Liver (tissue), 8 donors: ENCODE measurements at regions not wholly inside any gene's neighbourhood (a gene's known extent, or its start where the extent isn't known, plus 50 kb on each side); places are given as distances from the start of the nearest gene placed in this dataset.

ENCODE experiments used
- DNase-seq: peaks from one replicate; pipeline ENCODE4 v3.0.0-alpha.2; 2017; ENCODE audit warnings: low spot score
- H3K27ac ChIP-seq, 2 donors: one replicate each; pipeline ENCODE4 v1.7.0; 2013; ENCODE audit warnings: inconsistent platforms in 2 of 2, low read length in 2 of 2, control low read depth in 1 of 2, low read depth in 1 of 2, mild to moderate bottlenecking in 1 of 2
- H3K27me3 ChIP-seq, 4 donors: one replicate each; pipeline versions ENCODE4 v1.6.1 to v1.7.0; 2013; ENCODE audit warnings: low read length in 3 of 4, inconsistent platforms in 1 of 4, mild to moderate bottlenecking in 1 of 4, moderate library complexity in 1 of 4; ENCODE audit not compliant: control insufficient read depth in 4 of 4, insufficient read depth in 4 of 4
- H3K36me3 ChIP-seq, 4 donors: one replicate each; pipeline versions ENCODE4 v1.6.1 to v1.7.0; 2013; ENCODE audit warnings: low read length in 3 of 4, mild to moderate bottlenecking in 3 of 4, low read depth in 1 of 4, moderate library complexity in 1 of 4; ENCODE audit not compliant: control insufficient read depth in 4 of 4, insufficient read depth in 3 of 4
- H3K4me1 ChIP-seq, 4 donors: one replicate each; pipeline versions ENCODE4 v1.6.1 to v1.7.0; 2013; ENCODE audit warnings: low read length in 3 of 4, mild to moderate bottlenecking in 3 of 4, moderate library complexity in 1 of 4; ENCODE audit not compliant: control insufficient read depth in 4 of 4, insufficient read depth in 4 of 4
- H3K4me3 ChIP-seq, 3 donors: one replicate each; pipeline versions ENCODE4 v1.6.1 to v1.7.0; 2013; ENCODE audit warnings: low read length in 3 of 3, control low read depth in 1 of 3, low read depth in 1 of 3, mild to moderate bottlenecking in 1 of 3
- H3K9ac ChIP-seq, 2 donors: one replicate each; pipeline ENCODE4 v1.7.0; 2013; ENCODE audit warnings: low read length in 2 of 2, mild to moderate bottlenecking in 2 of 2, moderate library complexity in 2 of 2, control low read depth in 1 of 2, low read depth in 1 of 2
- H3K9me3 ChIP-seq, 4 donors: one replicate each; pipeline versions ENCODE4 v1.6.1 to v1.7.0; 2013; ENCODE audit warnings: low read length in 3 of 4; ENCODE audit not compliant: control insufficient read depth in 4 of 4
- ATF3 ChIP-seq: IDR thresholded peaks from 2 replicates; pipeline ENCODE4 v1.6.1; 2016; ENCODE audit warnings: antibody characterized with exemption
- CTCF ChIP-seq: fragments of 150-350 bp; IDR thresholded peaks from 2 replicates; pipeline ENCODE4 v1.5.1; 2017; ENCODE audit warnings: improper control_type of control experiment, low read depth, low read length; ENCODE audit not compliant: missing input control
- EGR1 ChIP-seq, 2 donors: IDR thresholded peaks; 2 replicates each; pipeline ENCODE4 v1.6.1; 2016 to 2018; ENCODE audit warnings: antibody characterized with exemption in 2 of 2, low read depth in 2 of 2
- FOXA2 ChIP-seq: IDR thresholded peaks from 2 replicates; pipeline ENCODE4 v1.6.1; 2016; ENCODE audit warnings: antibody characterized with exemption
- HNF4A ChIP-seq, 2 donors: conservative IDR thresholded peaks; 2 replicates each; pipeline ENCODE4 v1.6.1; 2016; ENCODE audit warnings: antibody characterized with exemption in 2 of 2, mild to moderate bottlenecking in 2 of 2
- HNF4G ChIP-seq: IDR thresholded peaks from 2 replicates; pipeline ENCODE4 v1.6.1; 2016; ENCODE audit warnings: antibody characterized with exemption
- JUND ChIP-seq, 2 donors: IDR thresholded peaks; 2 replicates each; pipeline ENCODE4 v1.6.1; 2016; ENCODE audit warnings: antibody characterized with exemption in 2 of 2
- MAX ChIP-seq: IDR thresholded peaks from 2 replicates; pipeline ENCODE4 v1.6.1; 2016; ENCODE audit warnings: antibody characterized with exemption
- NR2F2 ChIP-seq: IDR thresholded peaks from 2 replicates; pipeline ENCODE4 v1.6.1; 2016; ENCODE audit warnings: antibody characterized with exemption
- RAD21 ChIP-seq, 2 donors: IDR thresholded peaks; 2 replicates each; pipeline ENCODE4 v1.6.1; 2016; ENCODE audit warnings: antibody characterized with exemption in 2 of 2, mild to moderate bottlenecking in 2 of 2
- REST ChIP-seq: IDR thresholded peaks from 2 replicates; pipeline ENCODE4 v1.6.1; 2016; ENCODE audit warnings: antibody characterized with exemption, mild to moderate bottlenecking
- RXRA ChIP-seq, 2 donors: IDR thresholded peaks; 2 replicates each; pipeline ENCODE4 v1.6.1; 2017 to 2018; ENCODE audit warnings: antibody characterized with exemption in 2 of 2, mild to moderate bottlenecking in 1 of 2
- TAF1 ChIP-seq: conservative IDR thresholded peaks from 2 replicates; pipeline ENCODE4 v1.6.1; 2016; ENCODE audit warnings: antibody characterized with exemption, mild to moderate bottlenecking
- YY1 ChIP-seq: IDR thresholded peaks from 2 replicates; pipeline ENCODE4 v1.6.1; 2016; ENCODE audit warnings: antibody characterized with exemption, mild to moderate bottlenecking
- ZBTB33 ChIP-seq: IDR thresholded peaks from 2 replicates; pipeline ENCODE4 v1.6.1; 2016; ENCODE audit warnings: antibody characterized with exemption
- WGBS: extraction: QIAGEN DNeasy Blood & Tissue Kit; methylation state at CpG from one replicate; pipeline ENCODE4 v1.1.7; 2013; 5-methylcytosine and 5-hydroxymethylcytosine counted together
- donor health status: healthy.
- donor health status: healthy.
- donor health status: healthy.
- donor health status: healthy.
- donor health status: healthy.

- no peak overlapping the region for H3K9ac ChIP-seq
Measured at GRCh38 chr6:137989664-137990063, 117.6 kb downstream of the PERP start.

GRCh38 chr6:137995371-137995770 lies 111.8 kb downstream of the PERP start:
- no peak overlapping the region for H3K9ac ChIP-seq
- DNase-seq, result no peak
- H3K27me3 ChIP-seq, result no peaks in the 10 kb centered on the region
- peaks cover 0 to 2% (median 0%) of the 10 kb centered on the region in 4 donors for H3K36me3 ChIP-seq
- WGBS, result 74% methylated on average over 1 of the region's 1 CpG
- H3K9me3 ChIP-seq, result peaks cover 0 to 6% (median 1%) of the 10 kb centered on the region in 4 donors
- no peak overlapping the region for H3K27ac ChIP-seq
- H3K4me3 ChIP-seq, result no peak overlapping the region
- no peaks in the 10 kb centered on the region for H3K4me1 ChIP-seq
- TF ChIP-seq NR2F2, result no peak
- no peak for TF ChIP-seq JUND (IDR thresholded peaks at IDR 0.05)
- no peak for TF ChIP-seq TAF1
- no peak for TF ChIP-seq HNF4A (conservative IDR thresholded peaks at IDR 0.05)
- TF ChIP-seq RAD21 (IDR thresholded peaks at IDR 0.05), result no peak
- TF ChIP-seq REST, result no peak
- no peak for TF ChIP-seq MAX
- no peak for TF ChIP-seq YY1
- no peak for TF ChIP-seq RXRA (IDR thresholded peaks at IDR 0.05)
- no peak for TF ChIP-seq HNF4G
- TF ChIP-seq ZBTB33, result no peak

More at GRCh38 chr6:137989664-137990063, 117.6 kb downstream of the PERP start:
- H3K9me3 ChIP-seq, result no peaks in the 10 kb centered on the region
- TF ChIP-seq YY1 (no peak), EGR1 (IDR thresholded peaks at IDR 0.05; ENCODE audit: low read depth in 2 of 2) (no peak), RAD21 (IDR thresholded peaks at IDR 0.05) (no peak), MAX (no peak), FOXA2 (no peak), CTCF (no peak), ATF3 (no peak), ZBTB33 (no peak)
- H3K27me3 ChIP-seq, result no peaks in the 10 kb centered on the region
- no peak overlapping the region for H3K27ac ChIP-seq
- 81% methylated on average over 4 of the region's 4 CpGs for WGBS
- H3K4me1 ChIP-seq, result no peaks in the 10 kb centered on the region
- DNase-seq, result no peak
- H3K36me3 ChIP-seq, result no peaks in the 10 kb centered on the region
- H3K4me3 ChIP-seq, result no peak overlapping the region
